Panc1 (cell line): ENCODE measurements at regions not wholly inside any gene's neighbourhood (a gene's known extent, or its start where the extent isn't known, plus 50 kb on each side); places are given as distances from the start of the nearest gene placed in this dataset.

Experiments used
- ATAC-seq: fragments of 200-7000 bp; cut with Tn5 transposase; 2 replicates; pipeline ENCODE4 v1.9.1; 2020; ENCODE audit warnings: mild to moderate bottlenecking, moderate library complexity
- BruUV-seq: library from RNA; stranded (reverse); fragments of 400-500 nt; replicated peaks from 2 replicates; lab custom pipeline; 2021; lab: Mats Ljungman, UMichigan
- CTCF ChIA-PET: fragments of 300-600 bp; sonication (Branson Sonifier 250); formaldehyde crosslinking; loops from one replicate; lab custom pipeline; 2022; ENCODE audit warnings: antibody characterized with exemption; lab: Charles Lee
- POLR2A ChIA-PET: fragments of 300-600 bp; sonication (Branson Sonifier 250); formaldehyde crosslinking; loops from one replicate; lab custom pipeline; 2022; ENCODE audit warnings: antibody characterized with exemption; lab: Charles Lee
- DNase-seq: peaks from one replicate; pipeline ENCODE4 v3.0.0-alpha.2; 2010; ENCODE audit warnings: low read depth, low spot score
- H3K27ac ChIP-seq: 2 replicates; pipeline ENCODE4 v1.5.1; 2011; ENCODE audit warnings: mild to moderate bottlenecking, low read length, inconsistent platforms
- H3K27me3 ChIP-seq: fragments of 200-500 bp; sonication (Bioruptor generic); 2 replicates; pipeline ENCODE4 v1.6.0; 2014; ENCODE audit warnings: low read length, inconsistent platforms; ENCODE audit not compliant: control insufficient read depth, insufficient read depth
- H3K36me3 ChIP-seq: fragments of 200-500 bp; sonication (Bioruptor generic); 2 replicates; pipeline ENCODE4 v1.5.1; 2014; ENCODE audit warnings: inconsistent platforms, mild to moderate bottlenecking, low read length, moderate library complexity; ENCODE audit not compliant: control insufficient read depth, insufficient read depth
- H3K4me1 ChIP-seq: 2 replicates; pipeline ENCODE4 v1.5.1; 2011; ENCODE audit warnings: inconsistent platforms, mild to moderate bottlenecking, low read length, moderate library complexity; ENCODE audit not compliant: control insufficient read depth, insufficient read depth
- H3K4me3 ChIP-seq, 2 experiments: 2 replicates each; pipeline ENCODE4 v1.5.1; 2011 to 2012; ENCODE audit warnings: low read depth in 2 of 2, low read length in 2 of 2, mild to moderate bottlenecking in 2 of 2, inconsistent platforms in 1 of 2, moderate library complexity in 1 of 2
- H3K9me3 ChIP-seq: fragments of 200-500 bp; sonication (Bioruptor generic); 2 replicates; pipeline ENCODE4 v1.5.1; 2014; ENCODE audit warnings: low read depth, mild to moderate bottlenecking, inconsistent platforms, low read length, moderate library complexity; ENCODE audit not compliant: control insufficient read depth, insufficient read depth
- POLR2AphosphoS5 ChIP-seq: IDR thresholded peaks from 2 replicates; pipeline ENCODE4 v1.6.1; 2012; ENCODE audit warnings: mild to moderate bottlenecking, low read depth, low read length, moderate library complexity
- SIN3A ChIP-seq: IDR thresholded peaks from 2 replicates; pipeline ENCODE4 v1.6.1; 2012; ENCODE audit warnings: low read depth, mild to moderate bottlenecking, low read length, moderate library complexity, borderline replicate concordance; ENCODE audit not compliant: insufficient read depth
- TCF7L2 ChIP-seq: IDR thresholded peaks from 2 replicates; pipeline ENCODE4 v1.6.1; 2011; ENCODE audit warnings: mild to moderate bottlenecking, low read depth, low read length, inconsistent platforms
- in situ Hi-C: cut with HindIII; loops from 2 replicates; pipeline ENCODE4 v1.10.0; 2016; ENCODE audit warnings: low sequenced_read_pairs, low pct_unique_long_range_greater_than_20kb
- intact Hi-C: fragments of 100-400 bp; cut with micrococcal nuclease; formaldehyde crosslinking; loops from one replicate; pipeline ENCODE4 v1.10.0; 2022; ENCODE audit not compliant: unreplicated experiment
- TF ChIP-seq, protein P1 (sequence below): fragments of 450-650 bp; IDR thresholded peaks from 2 replicates; pipeline ENCODE4 v1.5.1; 2017; ENCODE audit warnings: mild to moderate bottlenecking
- TF ChIP-seq, protein P2 (sequence below), 2 experiments: IDR thresholded peaks; 2 replicates each; pipeline ENCODE4 v1.6.1; 2011 to 2012; ENCODE audit warnings: low read depth in 2 of 2, control low read depth in 1 of 2, low read length in 1 of 2, mild to moderate bottlenecking in 1 of 2, moderate library complexity in 1 of 2; ENCODE audit not compliant: insufficient read depth in 1 of 2

- ATAC-seq, result no peak
- no TSS peak for BruUV-seq
- CTCF ChIA-PET, result no interaction called here
Measured at GRCh38 chr7:19567011-19567410, 141.8 kb downstream of the POLR1F start.

GRCh38 chr7:19565602-19566001 is 143.2 kb downstream of the POLR1F start:
- ATAC-seq (no peak), DNase-seq (no peak)
- in situ Hi-C loops, result no loop called here
- BruUV-seq, result no TSS peak
- no peaks in the 10 kb centered on the region for H3K36me3 ChIP-seq
- H3K4me1 ChIP-seq, result no peaks in the 10 kb centered on the region
- no peak overlapping the region for H3K4me3 ChIP-seq
- H3K27me3 ChIP-seq, result no peaks in the 10 kb centered on the region
- CTCF ChIA-PET, result no interaction called here
- no peak overlapping the region for H3K27ac ChIP-seq
- intact Hi-C loops, result no loop called here
- TF ChIP-seq POLR2AphosphoS5 (no peak), TCF7L2 (no peak), SIN3A (no peak)
- TF ChIP-seq, protein P1, sequence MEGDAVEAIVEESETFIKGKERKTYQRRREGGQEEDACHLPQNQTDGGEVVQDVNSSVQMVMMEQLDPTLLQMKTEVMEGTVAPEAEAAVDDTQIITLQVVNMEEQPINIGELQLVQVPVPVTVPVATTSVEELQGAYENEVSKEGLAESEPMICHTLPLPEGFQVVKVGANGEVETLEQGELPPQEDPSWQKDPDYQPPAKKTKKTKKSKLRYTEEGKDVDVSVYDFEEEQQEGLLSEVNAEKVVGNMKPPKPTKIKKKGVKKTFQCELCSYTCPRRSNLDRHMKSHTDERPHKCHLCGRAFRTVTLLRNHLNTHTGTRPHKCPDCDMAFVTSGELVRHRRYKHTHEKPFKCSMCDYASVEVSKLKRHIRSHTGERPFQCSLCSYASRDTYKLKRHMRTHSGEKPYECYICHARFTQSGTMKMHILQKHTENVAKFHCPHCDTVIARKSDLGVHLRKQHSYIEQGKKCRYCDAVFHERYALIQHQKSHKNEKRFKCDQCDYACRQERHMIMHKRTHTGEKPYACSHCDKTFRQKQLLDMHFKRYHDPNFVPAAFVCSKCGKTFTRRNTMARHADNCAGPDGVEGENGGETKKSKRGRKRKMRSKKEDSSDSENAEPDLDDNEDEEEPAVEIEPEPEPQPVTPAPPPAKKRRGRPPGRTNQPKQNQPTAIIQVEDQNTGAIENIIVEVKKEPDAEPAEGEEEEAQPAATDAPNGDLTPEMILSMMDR, result no peak
- TF ChIP-seq, protein P2, sequence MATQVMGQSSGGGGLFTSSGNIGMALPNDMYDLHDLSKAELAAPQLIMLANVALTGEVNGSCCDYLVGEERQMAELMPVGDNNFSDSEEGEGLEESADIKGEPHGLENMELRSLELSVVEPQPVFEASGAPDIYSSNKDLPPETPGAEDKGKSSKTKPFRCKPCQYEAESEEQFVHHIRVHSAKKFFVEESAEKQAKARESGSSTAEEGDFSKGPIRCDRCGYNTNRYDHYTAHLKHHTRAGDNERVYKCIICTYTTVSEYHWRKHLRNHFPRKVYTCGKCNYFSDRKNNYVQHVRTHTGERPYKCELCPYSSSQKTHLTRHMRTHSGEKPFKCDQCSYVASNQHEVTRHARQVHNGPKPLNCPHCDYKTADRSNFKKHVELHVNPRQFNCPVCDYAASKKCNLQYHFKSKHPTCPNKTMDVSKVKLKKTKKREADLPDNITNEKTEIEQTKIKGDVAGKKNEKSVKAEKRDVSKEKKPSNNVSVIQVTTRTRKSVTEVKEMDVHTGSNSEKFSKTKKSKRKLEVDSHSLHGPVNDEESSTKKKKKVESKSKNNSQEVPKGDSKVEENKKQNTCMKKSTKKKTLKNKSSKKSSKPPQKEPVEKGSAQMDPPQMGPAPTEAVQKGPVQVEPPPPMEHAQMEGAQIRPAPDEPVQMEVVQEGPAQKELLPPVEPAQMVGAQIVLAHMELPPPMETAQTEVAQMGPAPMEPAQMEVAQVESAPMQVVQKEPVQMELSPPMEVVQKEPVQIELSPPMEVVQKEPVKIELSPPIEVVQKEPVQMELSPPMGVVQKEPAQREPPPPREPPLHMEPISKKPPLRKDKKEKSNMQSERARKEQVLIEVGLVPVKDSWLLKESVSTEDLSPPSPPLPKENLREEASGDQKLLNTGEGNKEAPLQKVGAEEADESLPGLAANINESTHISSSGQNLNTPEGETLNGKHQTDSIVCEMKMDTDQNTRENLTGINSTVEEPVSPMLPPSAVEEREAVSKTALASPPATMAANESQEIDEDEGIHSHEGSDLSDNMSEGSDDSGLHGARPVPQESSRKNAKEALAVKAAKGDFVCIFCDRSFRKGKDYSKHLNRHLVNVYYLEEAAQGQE (IDR thresholded peaks at IDR 0.05; ENCODE audit: insufficient read depth in 1 of 2, low read depth in 2 of 2, low read length in 1 of 2), result no peak
- POLR2A ChIA-PET, result no interaction called here
- H3K9me3 ChIP-seq, result peaks cover 17% of the 10 kb centered on the region; the same call in 1 of the 2 replicates

More at GRCh38 chr7:19567011-19567410, 141.8 kb downstream of the POLR1F start:
- no peak overlapping the region for H3K27ac ChIP-seq
- DNase-seq, result no peak
- TF ChIP-seq TCF7L2, result no peak
- TF ChIP-seq, protein P1, result no peak
- no peak for TF ChIP-seq POLR2AphosphoS5
- TF ChIP-seq SIN3A, result no peak
- TF ChIP-seq, protein P2 (IDR thresholded peaks at IDR 0.05; ENCODE audit: insufficient read depth in 1 of 2, low read depth in 2 of 2, low read length in 1 of 2), result no peak
- H3K4me3 ChIP-seq, result no peak overlapping the region
- intact Hi-C loops (no loop called here), in situ Hi-C loops (no loop called here)
- H3K4me1 ChIP-seq, result no peaks in the 10 kb centered on the region
- POLR2A ChIA-PET, result no interaction called here
- H3K27me3 ChIP-seq, result no peaks in the 10 kb centered on the region
- peaks cover 13% of the 10 kb centered on the region; the same call in 1 of the 2 replicates for H3K9me3 ChIP-seq
- no peaks in the 10 kb centered on the region for H3K36me3 ChIP-seq
